SK-N-SH (cell line): ENCODE measurements at regions not wholly inside any gene's neighbourhood (a gene's known extent, or its start where the extent isn't known, plus 50 kb on each side); places are given as distances from the start of the nearest gene placed in this dataset.
A peak's percentile ranks its signal among the peaks of the same experiment; 100 is the strongest.

Source experiments
- EP300 ChIP-seq, 2 experiments: IDR thresholded peaks; 2 replicates each; pipeline versions ENCODE4 v1.4.0 to v1.6.1; 2012; ENCODE audit warnings: borderline replicate concordance in 1 of 2, low read depth in 1 of 2, low read length in 1 of 2
- GABPA ChIP-seq: IDR thresholded peaks from 2 replicates; pipeline ENCODE4 v1.4.0; 2012; ENCODE audit warnings: low read depth, mild to moderate bottlenecking
- JUND ChIP-seq: IDR thresholded peaks from 2 replicates; pipeline ENCODE4 v1.4.0; 2012
- NFIC ChIP-seq: IDR thresholded peaks from 2 replicates; pipeline ENCODE4 v1.4.0; 2012; ENCODE audit warnings: borderline replicate concordance
- RAD21 ChIP-seq: IDR thresholded peaks from 2 replicates; pipeline ENCODE4 v1.6.1; 2012; ENCODE audit warnings: mild to moderate bottlenecking, low read length
- SMC3 ChIP-seq: IDR thresholded peaks from 2 replicates; pipeline ENCODE4 v1.6.1; 2012; ENCODE audit warnings: low read depth, low read length, improper control_type of control experiment
- TAF1 ChIP-seq: IDR thresholded peaks from 2 replicates; pipeline ENCODE4 v1.6.1; 2012; ENCODE audit warnings: low read depth, mild to moderate bottlenecking, low read length, moderate library complexity, borderline replicate concordance
- TCF12 ChIP-seq: IDR thresholded peaks from 2 replicates; pipeline ENCODE4 v1.4.0; 2012
- TEAD4 ChIP-seq: IDR thresholded peaks from 2 replicates; pipeline ENCODE4 v1.4.0; 2012; ENCODE audit warnings: mild to moderate bottlenecking, borderline replicate concordance; ENCODE audit not compliant: insufficient read depth
- TF ChIP-seq, protein P1 (sequence below): fragments of 200-600 bp; sonication (generic); IDR thresholded peaks from 2 replicates; pipeline ENCODE4 v1.6.1; 2017; ENCODE audit warnings: antibody characterized with exemption, mild to moderate bottlenecking, moderate library complexity
- TF ChIP-seq, protein P2 (sequence below): IDR thresholded peaks from 2 replicates; pipeline ENCODE4 v1.4.0; 2012; ENCODE audit warnings: low read depth, borderline replicate concordance
- TF ChIP-seq, protein P3 (sequence below): fragments of 150-350 bp; IDR thresholded peaks from 2 replicates; pipeline ENCODE4 v1.6.1; 2017; ENCODE audit warnings: antibody characterized with exemption, low read length, low read depth, borderline replicate concordance

DNA sequence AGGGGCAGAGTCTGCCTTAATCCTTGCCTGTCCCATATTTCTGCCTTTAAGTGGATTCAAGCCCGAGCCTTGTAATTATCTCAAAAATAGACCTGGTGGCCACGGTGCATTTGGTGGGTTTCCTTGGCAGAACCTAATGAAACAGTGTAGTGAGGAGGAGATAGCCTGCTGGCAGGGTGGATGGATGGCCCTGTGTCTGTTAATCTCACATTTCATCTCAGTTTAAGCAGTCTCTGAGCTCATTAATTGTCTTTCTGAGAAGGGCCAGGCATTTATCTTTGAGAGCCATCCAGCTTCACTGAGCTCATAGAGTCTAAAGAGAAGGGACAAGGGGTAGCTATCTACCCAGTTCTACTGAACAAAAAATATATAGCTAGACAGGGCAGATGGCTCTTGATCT lies 364.0 kb upstream of the EEF2KMT start:
- TF ChIP-seq JUND (no peak), GABPA (no peak), RAD21 (peak; percentile 14; the same call in 1 of the 2 replicates), EP300 (IDR thresholded peaks at IDR 0.05; ENCODE audit: borderline replicate concordance in 1 of 2, low read depth in 1 of 2, low read length in 1 of 2) (peak in 1 of 2 experiments; percentile 88; a peak in 2 of 4 replicates), TAF1 (no peak), TEAD4 (no peak), SMC3 (no peak), TCF12 (0 out of 2 replicates have a peak, but pooled peaks have one; percentile 29), NFIC (no peak)
- TF ChIP-seq, protein P1, sequence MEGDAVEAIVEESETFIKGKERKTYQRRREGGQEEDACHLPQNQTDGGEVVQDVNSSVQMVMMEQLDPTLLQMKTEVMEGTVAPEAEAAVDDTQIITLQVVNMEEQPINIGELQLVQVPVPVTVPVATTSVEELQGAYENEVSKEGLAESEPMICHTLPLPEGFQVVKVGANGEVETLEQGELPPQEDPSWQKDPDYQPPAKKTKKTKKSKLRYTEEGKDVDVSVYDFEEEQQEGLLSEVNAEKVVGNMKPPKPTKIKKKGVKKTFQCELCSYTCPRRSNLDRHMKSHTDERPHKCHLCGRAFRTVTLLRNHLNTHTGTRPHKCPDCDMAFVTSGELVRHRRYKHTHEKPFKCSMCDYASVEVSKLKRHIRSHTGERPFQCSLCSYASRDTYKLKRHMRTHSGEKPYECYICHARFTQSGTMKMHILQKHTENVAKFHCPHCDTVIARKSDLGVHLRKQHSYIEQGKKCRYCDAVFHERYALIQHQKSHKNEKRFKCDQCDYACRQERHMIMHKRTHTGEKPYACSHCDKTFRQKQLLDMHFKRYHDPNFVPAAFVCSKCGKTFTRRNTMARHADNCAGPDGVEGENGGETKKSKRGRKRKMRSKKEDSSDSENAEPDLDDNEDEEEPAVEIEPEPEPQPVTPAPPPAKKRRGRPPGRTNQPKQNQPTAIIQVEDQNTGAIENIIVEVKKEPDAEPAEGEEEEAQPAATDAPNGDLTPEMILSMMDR, result no peak
- TF ChIP-seq, protein P2, sequence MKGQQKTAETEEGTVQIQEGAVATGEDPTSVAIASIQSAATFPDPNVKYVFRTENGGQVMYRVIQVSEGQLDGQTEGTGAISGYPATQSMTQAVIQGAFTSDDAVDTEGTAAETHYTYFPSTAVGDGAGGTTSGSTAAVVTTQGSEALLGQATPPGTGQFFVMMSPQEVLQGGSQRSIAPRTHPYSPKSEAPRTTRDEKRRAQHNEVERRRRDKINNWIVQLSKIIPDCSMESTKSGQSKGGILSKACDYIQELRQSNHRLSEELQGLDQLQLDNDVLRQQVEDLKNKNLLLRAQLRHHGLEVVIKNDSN, result no peak
- TF ChIP-seq, protein P3, sequence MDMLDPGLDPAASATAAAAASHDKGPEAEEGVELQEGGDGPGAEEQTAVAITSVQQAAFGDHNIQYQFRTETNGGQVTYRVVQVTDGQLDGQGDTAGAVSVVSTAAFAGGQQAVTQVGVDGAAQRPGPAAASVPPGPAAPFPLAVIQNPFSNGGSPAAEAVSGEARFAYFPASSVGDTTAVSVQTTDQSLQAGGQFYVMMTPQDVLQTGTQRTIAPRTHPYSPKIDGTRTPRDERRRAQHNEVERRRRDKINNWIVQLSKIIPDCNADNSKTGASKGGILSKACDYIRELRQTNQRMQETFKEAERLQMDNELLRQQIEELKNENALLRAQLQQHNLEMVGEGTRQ, result no peak
